Right lobe of liver (tissue), 4 donors: ENCODE measurements at regions not wholly inside any gene's neighbourhood (a gene's known extent, or its start where the extent isn't known, plus 50 kb on each side); places are given as distances from the start of the nearest gene placed in this dataset.

Source experiments
- POLR2A ChIP-seq: fragments of 450-650 bp; IDR thresholded peaks from one replicate; pipeline ENCODE4 v1.6.1; 2017; ENCODE audit warnings: antibody characterized with exemption, mild to moderate bottlenecking
- TF ChIP-seq, protein P1 (sequence below), 4 donors: fragments of 200-600 bp in 3 of 4; fragments of 450-650 bp in 1 of 4; IDR thresholded peaks; one replicate each; pipeline versions ENCODE4 v1.5.1 to v1.8.0; 2016 to 2022; ENCODE audit warnings: antibody characterized with exemption in 4 of 4, mild to moderate bottlenecking in 2 of 4
- donor health status: DM: no; HTN: no; CAD: no.
- donor health status: DM: no; HTN: no; CAD: no.
- donor health status: DM: no; HTN: yes; CAD: no.

DNA sequence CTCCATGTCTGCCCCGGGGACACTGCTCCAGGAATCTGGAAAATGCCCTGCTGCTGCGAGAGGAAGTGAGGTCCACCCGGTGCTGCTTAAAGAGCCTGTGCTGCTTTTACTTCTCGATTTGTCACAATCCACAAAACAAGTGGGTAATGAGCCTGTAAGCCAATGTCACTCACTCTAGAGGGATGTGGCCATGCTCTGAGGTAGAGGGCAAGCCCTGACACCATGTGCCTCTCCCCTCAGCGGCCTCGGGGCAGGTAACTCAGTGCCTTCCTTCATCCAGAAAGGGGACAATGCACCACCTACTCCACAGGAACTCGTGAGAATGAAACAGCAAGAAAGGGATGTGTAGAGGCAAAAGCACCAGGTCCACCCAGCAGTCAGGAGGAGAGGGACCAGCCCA is 106.2 kb downstream of the TUBA3C start:
- TF ChIP-seq, protein P1, sequence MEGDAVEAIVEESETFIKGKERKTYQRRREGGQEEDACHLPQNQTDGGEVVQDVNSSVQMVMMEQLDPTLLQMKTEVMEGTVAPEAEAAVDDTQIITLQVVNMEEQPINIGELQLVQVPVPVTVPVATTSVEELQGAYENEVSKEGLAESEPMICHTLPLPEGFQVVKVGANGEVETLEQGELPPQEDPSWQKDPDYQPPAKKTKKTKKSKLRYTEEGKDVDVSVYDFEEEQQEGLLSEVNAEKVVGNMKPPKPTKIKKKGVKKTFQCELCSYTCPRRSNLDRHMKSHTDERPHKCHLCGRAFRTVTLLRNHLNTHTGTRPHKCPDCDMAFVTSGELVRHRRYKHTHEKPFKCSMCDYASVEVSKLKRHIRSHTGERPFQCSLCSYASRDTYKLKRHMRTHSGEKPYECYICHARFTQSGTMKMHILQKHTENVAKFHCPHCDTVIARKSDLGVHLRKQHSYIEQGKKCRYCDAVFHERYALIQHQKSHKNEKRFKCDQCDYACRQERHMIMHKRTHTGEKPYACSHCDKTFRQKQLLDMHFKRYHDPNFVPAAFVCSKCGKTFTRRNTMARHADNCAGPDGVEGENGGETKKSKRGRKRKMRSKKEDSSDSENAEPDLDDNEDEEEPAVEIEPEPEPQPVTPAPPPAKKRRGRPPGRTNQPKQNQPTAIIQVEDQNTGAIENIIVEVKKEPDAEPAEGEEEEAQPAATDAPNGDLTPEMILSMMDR (IDR thresholded peaks at IDR 0.05): no peak
- no peak for TF ChIP-seq POLR2A
